KMS-11 (cell line): ENCODE measurements at regions not wholly inside any gene's neighbourhood (a gene's known extent, or its start where the extent isn't known, plus 50 kb on each side); places are given as distances from the start of the nearest gene placed in this dataset.

ENCODE experiments used
- H2AFZ ChIP-seq: fragments of 200-600 bp; sonication (generic); 2 replicates; pipeline ENCODE4 v1.6.1; 2016; ENCODE audit warnings: antibody characterized with exemption, mixed run types, low read depth
- H3K27ac ChIP-seq: fragments of 200-600 bp; sonication (generic); 2 replicates; pipeline ENCODE4 v1.6.1; 2016; ENCODE audit warnings: mild to moderate bottlenecking, mixed run types
- H3K27me3 ChIP-seq: fragments of 200-600 bp; sonication (generic); 2 replicates; pipeline ENCODE4 v1.6.1; 2017; ENCODE audit warnings: mild to moderate bottlenecking, low read depth, mixed run types, moderate library complexity; ENCODE audit not compliant: insufficient read depth
- H3K36me3 ChIP-seq: fragments of 200-600 bp; sonication (generic); 2 replicates; pipeline ENCODE4 v1.6.1; 2017; ENCODE audit warnings: mild to moderate bottlenecking, mixed run types; ENCODE audit not compliant: insufficient read depth
- H3K4me1 ChIP-seq: fragments of 200-600 bp; sonication (generic); 2 replicates; pipeline ENCODE4 v1.6.1; 2016; ENCODE audit warnings: mild to moderate bottlenecking, low read depth, mixed run types; ENCODE audit not compliant: poor library complexity, severe bottlenecking
- H3K4me2 ChIP-seq: fragments of 200-600 bp; sonication (generic); 2 replicates; pipeline ENCODE4 v1.7.0; 2016; ENCODE audit warnings: mild to moderate bottlenecking, mixed run types
- H3K4me3 ChIP-seq: fragments of 200-600 bp; sonication (generic); IDR thresholded peaks from 2 replicates; pipeline ENCODE4 v1.6.1; 2017; ENCODE audit warnings: low read depth, low read length, mixed read lengths; ENCODE audit not compliant: insufficient read depth
- H3K79me2 ChIP-seq: fragments of 200-600 bp; sonication (generic); 2 replicates; pipeline ENCODE4 v1.6.1; 2016; ENCODE audit warnings: low read depth, mixed run types; ENCODE audit not compliant: insufficient read depth
- H3K9ac ChIP-seq: fragments of 200-600 bp; sonication (generic); 2 replicates; pipeline ENCODE4 v1.6.1; 2016; ENCODE audit warnings: mild to moderate bottlenecking, mixed run types
- H4K20me1 ChIP-seq: fragments of 200-600 bp; sonication (generic); 2 replicates; pipeline ENCODE4 v1.6.1; 2016; ENCODE audit warnings: mild to moderate bottlenecking, mixed run types; ENCODE audit not compliant: insufficient read depth
- CTCF ChIP-seq: fragments of 200-600 bp; sonication (generic); conservative IDR thresholded peaks from 2 replicates; pipeline ENCODE4 v1.6.1; 2017; ENCODE audit warnings: low read depth, mild to moderate bottlenecking, antibody characterized with exemption, low read length, moderate library complexity, mixed read lengths

GRCh38 chr5:108578791-108579190 lies 168.9 kb upstream of the FER start:
- no peaks in the 10 kb centered on the region for H3K27me3 ChIP-seq
- no peak overlapping the region for H3K27ac ChIP-seq
- H3K79me2 ChIP-seq = no peaks in the 10 kb centered on the region
- H3K4me3 ChIP-seq = no peak overlapping the region
- no peak overlapping the region for H2AFZ ChIP-seq
- no peaks in the 10 kb centered on the region for H4K20me1 ChIP-seq
- no peak for TF ChIP-seq CTCF
- H3K4me1 ChIP-seq = no peaks in the 10 kb centered on the region
- H3K4me2 ChIP-seq = no peak overlapping the region
- H3K9ac ChIP-seq = no peak overlapping the region
- H3K36me3 ChIP-seq = no peaks in the 10 kb centered on the region

- Histone ChIP-seq H3K4me1 (no peaks in the 10 kb centered on the region), H3K79me2 (no peaks in the 10 kb centered on the region), H3K4me2 (no peak overlapping the region), H3K27me3 (no peaks in the 10 kb centered on the region), H3K9ac (no peak overlapping the region), H2AFZ (no peak overlapping the region), H3K36me3 (no peaks in the 10 kb centered on the region), H3K27ac (no peak overlapping the region), H4K20me1 (no peaks in the 10 kb centered on the region), H3K4me3 (no peak overlapping the region)
- TF ChIP-seq CTCF = no peak
Measured at GRCh38 chr5:108567429-108567828, 180.3 kb upstream of the FER start.

- no peak for TF ChIP-seq CTCF
- H3K36me3 ChIP-seq = no peaks in the 10 kb centered on the region
- no peaks in the 10 kb centered on the region for H4K20me1 ChIP-seq
- no peak overlapping the region for H2AFZ ChIP-seq
- H3K9ac ChIP-seq = no peak overlapping the region
- H3K27me3 ChIP-seq = no peaks in the 10 kb centered on the region
- H3K4me3 ChIP-seq = no peak overlapping the region
- H3K4me2 ChIP-seq = no peak overlapping the region
- no peaks in the 10 kb centered on the region for H3K4me1 ChIP-seq
- no peaks in the 10 kb centered on the region for H3K79me2 ChIP-seq
- H3K27ac ChIP-seq = no peak overlapping the region
Measured at GRCh38 chr5:108564441-108564840, 182.5 kb upstream of the FBXL17 start.

- Histone ChIP-seq H3K27ac (no peak overlapping the region), H3K9ac (no peak overlapping the region), H3K79me2 (no peaks in the 10 kb centered on the region), H4K20me1 (no peaks in the 10 kb centered on the region), H3K4me2 (no peak overlapping the region), H2AFZ (no peak overlapping the region), H3K4me1 (no peaks in the 10 kb centered on the region), H3K36me3 (no peaks in the 10 kb centered on the region), H3K27me3 (no peaks in the 10 kb centered on the region), H3K4me3 (no peak overlapping the region)
- TF ChIP-seq CTCF = no peak
Measured at GRCh38 chr5:108562205-108562454, 180.2 kb upstream of the FBXL17 start.
